GM23338 (cell line): ENCODE measurements at regions not wholly inside any gene's neighbourhood (a gene's known extent, or its start where the extent isn't known, plus 50 kb on each side); places are given as distances from the start of the nearest gene placed in this dataset.

ENCODE experiments used
- ATAC-seq: fragments of 200-7000 bp; cut with Tn5 transposase; 3 replicates; pipeline ENCODE4 v1.9.1; 2020
- DNase-seq: peaks from one replicate; pipeline ENCODE4 v3.0.0-alpha.2; 2015; ENCODE audit warnings: low spot score
- H2AFZ ChIP-seq: fragments of 200-600 bp; sonication (generic); 2 replicates; pipeline ENCODE4 v1.8.0; 2016; ENCODE audit warnings: antibody characterized with exemption, mild to moderate bottlenecking, moderate library complexity
- H3F3A ChIP-seq: fragments of 200-600 bp; sonication (generic); replicated peaks from 2 replicates; pipeline ENCODE4 v1.8.0; 2017; ENCODE audit warnings: antibody characterized with exemption, mixed run types, low read depth
- H3K27ac ChIP-seq: fragments of 200-600 bp; sonication (generic); 2 replicates; pipeline ENCODE4 v1.6.1; 2016; ENCODE audit warnings: low read depth
- H3K27me3 ChIP-seq: fragments of 200-600 bp; sonication (generic); 2 replicates; pipeline ENCODE4 v1.8.0; 2016; ENCODE audit warnings: mild to moderate bottlenecking, mixed run types, moderate library complexity; ENCODE audit not compliant: insufficient read depth
- H3K36me3 ChIP-seq: fragments of 200-600 bp; sonication (generic); 2 replicates; pipeline ENCODE4 v1.8.0; 2016; ENCODE audit warnings: mild to moderate bottlenecking; ENCODE audit not compliant: insufficient read depth
- H3K4me1 ChIP-seq: fragments of 200-600 bp; sonication (generic); 2 replicates; pipeline ENCODE4 v1.8.0; 2016; ENCODE audit warnings: mild to moderate bottlenecking, moderate library complexity; ENCODE audit not compliant: insufficient read depth
- H3K4me2 ChIP-seq: fragments of 200-600 bp; sonication (generic); 2 replicates; pipeline ENCODE4 v1.7.1; 2017; ENCODE audit warnings: mixed run types
- H3K4me3 ChIP-seq: fragments of 200-600 bp; sonication (generic); 2 replicates; pipeline ENCODE4 v1.6.1; 2016; ENCODE audit warnings: mixed run types
- H3K79me2 ChIP-seq: fragments of 200-600 bp; sonication (generic); replicated peaks from 2 replicates; pipeline ENCODE4 v1.8.0; 2017; ENCODE audit warnings: mild to moderate bottlenecking; ENCODE audit not compliant: insufficient read depth
- H3K9me2 ChIP-seq: fragments of 200-600 bp; sonication (generic); 2 replicates; pipeline ENCODE4 v1.8.0; 2017; ENCODE audit not compliant: insufficient read depth
- H4K20me1 ChIP-seq: fragments of 200-600 bp; sonication (generic); replicated peaks from 2 replicates; pipeline ENCODE4 v1.8.0; 2017; ENCODE audit warnings: mild to moderate bottlenecking; ENCODE audit not compliant: insufficient read depth
- H3K27ac Mint-ChIP-seq: 2 replicates; pipeline ENCODE4 v1.8.0; 2020; ENCODE audit warnings: inconsistent platforms, mild to moderate bottlenecking, moderate library complexity, mixed read lengths
- H3K27me3 Mint-ChIP-seq: 3 replicates; pipeline ENCODE4 v1.8.0; 2022; ENCODE audit warnings: low read depth, mild to moderate bottlenecking, moderate library complexity, mixed read lengths, inconsistent platforms; ENCODE audit not compliant: insufficient read depth, poor library complexity
- H3K36me3 Mint-ChIP-seq: 3 replicates; pipeline ENCODE4 v1.8.0; 2021; ENCODE audit warnings: low read depth, mild to moderate bottlenecking, inconsistent platforms, moderate library complexity, mixed read lengths
- H3K4me1 Mint-ChIP-seq: 3 replicates; pipeline ENCODE4 v1.8.0; 2020; ENCODE audit warnings: mild to moderate bottlenecking, inconsistent platforms, mixed read lengths
- H3K4me3 Mint-ChIP-seq: 3 replicates; pipeline ENCODE4 v1.8.0; 2021; ENCODE audit warnings: moderate library complexity, mild to moderate bottlenecking, inconsistent platforms, mixed read lengths
- H3K9me3 Mint-ChIP-seq: 3 replicates; pipeline ENCODE4 v1.8.0; 2020; ENCODE audit warnings: moderate library complexity, mild to moderate bottlenecking, inconsistent platforms, mixed read lengths
- CREB1 ChIP-seq: fragments of 250-450 bp; sonication (Bioruptor Pico); IDR thresholded peaks from 2 replicates; pipeline ENCODE4 v1.5.0; 2020; ENCODE audit warnings: low read depth, mild to moderate bottlenecking, moderate library complexity
- JUNB ChIP-seq: IDR thresholded peaks from one replicate; pipeline ENCODE4 v1.6.1; 2016; ENCODE audit warnings: antibody characterized with exemption; ENCODE audit not compliant: unreplicated experiment
- POLR2AphosphoS5 ChIP-seq: IDR thresholded peaks from 2 replicates; pipeline ENCODE4 v1.6.1; 2016; ENCODE audit warnings: antibody characterized with exemption, low read depth
- STAT1 ChIP-seq: IDR thresholded peaks from one replicate; pipeline ENCODE4 v1.6.1; 2016; ENCODE audit warnings: antibody characterized with exemption; ENCODE audit not compliant: unreplicated experiment
- ZNF114 ChIP-seq: fragments of 250-450 bp; sonication (Bioruptor Pico); IDR thresholded peaks from 2 replicates; pipeline ENCODE4 v1.5.0; 2020; ENCODE audit warnings: mild to moderate bottlenecking, moderate library complexity
- TF ChIP-seq, protein P1 (sequence below): fragments of 250-450 bp; sonication (Bioruptor Pico); IDR thresholded peaks from 2 replicates; pipeline ENCODE4 v1.5.0; 2020; ENCODE audit warnings: mild to moderate bottlenecking, moderate library complexity
- TF ChIP-seq, protein P2 (sequence below): IDR thresholded peaks from one replicate; pipeline ENCODE4 v1.6.1; 2018; ENCODE audit warnings: antibody characterized with exemption; ENCODE audit not compliant: unreplicated experiment
- TF ChIP-seq, protein P3 (sequence below), 2 experiments: fragments of 200-600 bp in 1 of 2; sonication (generic) in 1 of 2; conservative IDR thresholded peaks; 2 replicates each; pipeline versions ENCODE4 v1.5.1 to v1.6.1; 2016 to 2017; ENCODE audit warnings: antibody characterized with exemption in 2 of 2, low read depth in 2 of 2, mild to moderate bottlenecking in 2 of 2, moderate library complexity in 1 of 2

DNA sequence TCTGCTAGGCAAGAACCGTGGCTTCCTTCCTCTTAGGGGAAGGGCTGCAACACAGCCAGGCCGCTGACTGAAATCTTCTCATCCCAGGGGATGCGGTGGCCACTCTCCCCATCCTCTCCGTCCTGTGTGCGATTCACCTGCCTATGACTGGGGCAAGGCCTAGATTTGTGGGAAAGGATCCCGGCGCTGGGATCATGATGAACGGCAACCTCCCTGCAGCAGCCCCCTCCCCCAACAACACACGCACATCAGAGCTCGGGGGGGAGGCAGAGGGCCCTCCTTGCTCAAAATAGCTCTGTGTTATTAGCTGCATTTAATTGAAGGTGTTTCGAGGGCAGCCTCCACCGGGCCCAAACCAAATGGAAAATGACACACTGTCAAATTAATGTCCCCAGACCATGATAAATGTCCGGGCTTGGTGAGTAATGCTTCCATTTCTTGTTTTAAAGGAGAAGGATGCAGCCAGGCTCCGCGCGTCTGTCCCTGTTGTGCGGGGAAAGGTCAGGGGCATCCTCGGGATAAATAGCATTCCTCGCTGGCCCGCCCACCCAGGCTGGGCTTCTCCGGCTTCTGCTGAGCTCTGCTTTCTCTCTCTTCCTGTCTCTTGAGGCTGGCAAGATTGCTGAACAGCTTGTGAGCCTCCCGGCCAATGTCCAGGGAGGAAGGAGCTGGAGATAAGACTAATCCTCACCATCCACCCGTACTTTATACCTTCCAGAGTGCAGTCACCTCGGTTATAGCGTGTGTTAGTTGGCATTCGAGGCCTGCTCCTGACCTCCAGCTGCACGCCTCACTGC lies 56.4 kb upstream of the TLE3 start:
- H3K27ac ChIP-seq = no peak overlapping the region
- peak overlapping the region; percentile 90 for H2AFZ ChIP-seq
- Mint-ChIP-seq H3K36me3 (no peaks in the 10 kb centered on the region), H3K4me3 (no peak overlapping the region), H3K9me3 (no peaks in the 10 kb centered on the region; the same call in 2 of the 3 replicates), H3K4me1 (peaks cover 19% of the 10 kb centered on the region), H3K27me3 (peaks cover 10% of the 10 kb centered on the region), H3K27ac (no peak overlapping the region)
- no peaks in the 10 kb centered on the region for H3K9me2 ChIP-seq
- H3F3A ChIP-seq = no peaks in the 10 kb centered on the region
- TF ChIP-seq, protein P1, sequence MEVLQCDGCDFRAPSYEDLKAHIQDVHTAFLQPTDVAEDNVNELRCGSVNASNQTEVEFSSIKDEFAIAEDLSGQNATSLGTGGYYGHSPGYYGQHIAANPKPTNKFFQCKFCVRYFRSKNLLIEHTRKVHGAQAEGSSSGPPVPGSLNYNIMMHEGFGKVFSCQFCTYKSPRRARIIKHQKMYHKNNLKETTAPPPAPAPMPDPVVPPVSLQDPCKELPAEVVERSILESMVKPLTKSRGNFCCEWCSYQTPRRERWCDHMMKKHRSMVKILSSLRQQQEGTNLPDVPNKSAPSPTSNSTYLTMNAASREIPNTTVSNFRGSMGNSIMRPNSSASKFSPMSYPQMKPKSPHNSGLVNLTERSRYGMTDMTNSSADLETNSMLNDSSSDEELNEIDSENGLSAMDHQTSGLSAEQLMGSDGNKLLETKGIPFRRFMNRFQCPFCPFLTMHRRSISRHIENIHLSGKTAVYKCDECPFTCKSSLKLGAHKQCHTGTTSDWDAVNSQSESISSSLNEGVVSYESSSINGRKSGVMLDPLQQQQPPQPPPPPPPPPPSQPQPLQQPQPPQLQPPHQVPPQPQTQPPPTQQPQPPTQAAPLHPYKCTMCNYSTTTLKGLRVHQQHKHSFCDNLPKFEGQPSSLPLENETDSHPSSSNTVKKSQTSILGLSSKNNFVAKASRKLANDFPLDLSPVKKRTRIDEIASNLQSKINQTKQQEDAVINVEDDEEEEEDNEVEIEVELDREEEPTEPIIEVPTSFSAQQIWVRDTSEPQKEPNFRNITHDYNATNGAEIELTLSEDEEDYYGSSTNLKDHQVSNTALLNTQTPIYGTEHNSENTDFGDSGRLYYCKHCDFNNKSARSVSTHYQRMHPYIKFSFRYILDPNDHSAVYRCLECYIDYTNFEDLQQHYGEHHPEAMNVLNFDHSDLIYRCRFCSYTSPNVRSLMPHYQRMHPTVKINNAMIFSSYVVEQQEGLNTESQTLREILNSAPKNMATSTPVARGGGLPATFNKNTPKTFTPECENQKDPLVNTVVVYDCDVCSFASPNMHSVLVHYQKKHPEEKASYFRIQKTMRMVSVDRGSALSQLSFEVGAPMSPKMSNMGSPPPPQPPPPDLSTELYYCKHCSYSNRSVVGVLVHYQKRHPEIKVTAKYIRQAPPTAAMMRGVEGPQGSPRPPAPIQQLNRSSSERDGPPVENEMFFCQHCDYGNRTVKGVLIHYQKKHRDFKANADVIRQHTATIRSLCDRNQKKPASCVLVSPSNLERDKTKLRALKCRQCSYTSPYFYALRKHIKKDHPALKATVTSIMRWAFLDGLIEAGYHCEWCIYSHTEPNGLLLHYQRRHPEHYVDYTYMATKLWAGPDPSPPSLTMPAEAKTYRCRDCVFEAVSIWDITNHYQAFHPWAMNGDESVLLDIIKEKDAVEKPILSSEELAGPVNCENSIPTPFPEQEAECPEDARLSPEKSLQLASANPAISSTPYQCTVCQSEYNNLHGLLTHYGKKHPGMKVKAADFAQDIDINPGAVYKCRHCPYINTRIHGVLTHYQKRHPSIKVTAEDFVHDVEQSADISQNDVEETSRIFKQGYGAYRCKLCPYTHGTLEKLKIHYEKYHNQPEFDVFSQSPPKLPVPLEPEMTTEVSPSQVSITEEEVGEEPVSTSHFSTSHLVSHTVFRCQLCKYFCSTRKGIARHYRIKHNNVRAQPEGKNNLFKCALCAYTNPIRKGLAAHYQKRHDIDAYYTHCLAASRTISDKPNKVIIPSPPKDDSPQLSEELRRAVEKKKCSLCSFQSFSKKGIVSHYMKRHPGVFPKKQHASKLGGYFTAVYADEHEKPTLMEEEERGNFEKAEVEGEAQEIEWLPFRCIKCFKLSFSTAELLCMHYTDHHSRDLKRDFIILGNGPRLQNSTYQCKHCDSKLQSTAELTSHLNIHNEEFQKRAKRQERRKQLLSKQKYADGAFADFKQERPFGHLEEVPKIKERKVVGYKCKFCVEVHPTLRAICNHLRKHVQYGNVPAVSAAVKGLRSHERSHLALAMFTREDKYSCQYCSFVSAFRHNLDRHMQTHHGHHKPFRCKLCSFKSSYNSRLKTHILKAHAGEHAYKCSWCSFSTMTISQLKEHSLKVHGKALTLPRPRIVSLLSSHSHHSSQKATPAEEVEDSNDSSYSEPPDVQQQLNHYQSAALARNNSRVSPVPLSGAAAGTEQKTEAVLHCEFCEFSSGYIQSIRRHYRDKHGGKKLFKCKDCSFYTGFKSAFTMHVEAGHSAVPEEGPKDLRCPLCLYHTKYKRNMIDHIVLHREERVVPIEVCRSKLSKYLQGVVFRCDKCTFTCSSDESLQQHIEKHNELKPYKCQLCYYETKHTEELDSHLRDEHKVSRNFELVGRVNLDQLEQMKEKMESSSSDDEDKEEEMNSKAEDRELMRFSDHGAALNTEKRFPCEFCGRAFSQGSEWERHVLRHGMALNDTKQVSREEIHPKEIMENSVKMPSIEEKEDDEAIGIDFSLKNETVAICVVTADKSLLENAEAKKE (CRISPR knock-in tag) = no peak
- TF ChIP-seq JUNB = no peak
- no peak for TF ChIP-seq ZNF114 (CRISPR knock-in tag)
- TF ChIP-seq, protein P2, sequence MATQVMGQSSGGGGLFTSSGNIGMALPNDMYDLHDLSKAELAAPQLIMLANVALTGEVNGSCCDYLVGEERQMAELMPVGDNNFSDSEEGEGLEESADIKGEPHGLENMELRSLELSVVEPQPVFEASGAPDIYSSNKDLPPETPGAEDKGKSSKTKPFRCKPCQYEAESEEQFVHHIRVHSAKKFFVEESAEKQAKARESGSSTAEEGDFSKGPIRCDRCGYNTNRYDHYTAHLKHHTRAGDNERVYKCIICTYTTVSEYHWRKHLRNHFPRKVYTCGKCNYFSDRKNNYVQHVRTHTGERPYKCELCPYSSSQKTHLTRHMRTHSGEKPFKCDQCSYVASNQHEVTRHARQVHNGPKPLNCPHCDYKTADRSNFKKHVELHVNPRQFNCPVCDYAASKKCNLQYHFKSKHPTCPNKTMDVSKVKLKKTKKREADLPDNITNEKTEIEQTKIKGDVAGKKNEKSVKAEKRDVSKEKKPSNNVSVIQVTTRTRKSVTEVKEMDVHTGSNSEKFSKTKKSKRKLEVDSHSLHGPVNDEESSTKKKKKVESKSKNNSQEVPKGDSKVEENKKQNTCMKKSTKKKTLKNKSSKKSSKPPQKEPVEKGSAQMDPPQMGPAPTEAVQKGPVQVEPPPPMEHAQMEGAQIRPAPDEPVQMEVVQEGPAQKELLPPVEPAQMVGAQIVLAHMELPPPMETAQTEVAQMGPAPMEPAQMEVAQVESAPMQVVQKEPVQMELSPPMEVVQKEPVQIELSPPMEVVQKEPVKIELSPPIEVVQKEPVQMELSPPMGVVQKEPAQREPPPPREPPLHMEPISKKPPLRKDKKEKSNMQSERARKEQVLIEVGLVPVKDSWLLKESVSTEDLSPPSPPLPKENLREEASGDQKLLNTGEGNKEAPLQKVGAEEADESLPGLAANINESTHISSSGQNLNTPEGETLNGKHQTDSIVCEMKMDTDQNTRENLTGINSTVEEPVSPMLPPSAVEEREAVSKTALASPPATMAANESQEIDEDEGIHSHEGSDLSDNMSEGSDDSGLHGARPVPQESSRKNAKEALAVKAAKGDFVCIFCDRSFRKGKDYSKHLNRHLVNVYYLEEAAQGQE = no peak
- TF ChIP-seq, protein P3, sequence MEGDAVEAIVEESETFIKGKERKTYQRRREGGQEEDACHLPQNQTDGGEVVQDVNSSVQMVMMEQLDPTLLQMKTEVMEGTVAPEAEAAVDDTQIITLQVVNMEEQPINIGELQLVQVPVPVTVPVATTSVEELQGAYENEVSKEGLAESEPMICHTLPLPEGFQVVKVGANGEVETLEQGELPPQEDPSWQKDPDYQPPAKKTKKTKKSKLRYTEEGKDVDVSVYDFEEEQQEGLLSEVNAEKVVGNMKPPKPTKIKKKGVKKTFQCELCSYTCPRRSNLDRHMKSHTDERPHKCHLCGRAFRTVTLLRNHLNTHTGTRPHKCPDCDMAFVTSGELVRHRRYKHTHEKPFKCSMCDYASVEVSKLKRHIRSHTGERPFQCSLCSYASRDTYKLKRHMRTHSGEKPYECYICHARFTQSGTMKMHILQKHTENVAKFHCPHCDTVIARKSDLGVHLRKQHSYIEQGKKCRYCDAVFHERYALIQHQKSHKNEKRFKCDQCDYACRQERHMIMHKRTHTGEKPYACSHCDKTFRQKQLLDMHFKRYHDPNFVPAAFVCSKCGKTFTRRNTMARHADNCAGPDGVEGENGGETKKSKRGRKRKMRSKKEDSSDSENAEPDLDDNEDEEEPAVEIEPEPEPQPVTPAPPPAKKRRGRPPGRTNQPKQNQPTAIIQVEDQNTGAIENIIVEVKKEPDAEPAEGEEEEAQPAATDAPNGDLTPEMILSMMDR (conservative IDR thresholded peaks at IDR 0.05; ENCODE audit: low read depth in 2 of 2) = no peak
- no peak for TF ChIP-seq POLR2AphosphoS5
- TF ChIP-seq CREB1 = no peak
- no peak for TF ChIP-seq STAT1
- H3K27me3 ChIP-seq = no peaks in the 10 kb centered on the region
- H4K20me1 ChIP-seq = no peaks in the 10 kb centered on the region
- 0 out of 2 replicates have a peak, but pooled peaks cover 8% of the 10 kb centered on the region for H3K4me1 ChIP-seq
- no peak overlapping the region for H3K4me2 ChIP-seq
- no peak overlapping the region for H3K4me3 ChIP-seq
- ATAC-seq = peak; percentile 78
- peak; percentile 59 for DNase-seq
- H3K79me2 ChIP-seq = no peaks in the 10 kb centered on the region
- no peaks in the 10 kb centered on the region for H3K36me3 ChIP-seq
